PC-3 (cell line): ENCODE measurements at regions not wholly inside any gene's neighbourhood (a gene's known extent, or its start where the extent isn't known, plus 50 kb on each side); places are given as distances from the start of the nearest gene placed in this dataset.

Experiments used
- ATAC-seq: fragments of 200-7000 bp; cut with Tn5 transposase; 2 replicates; pipeline ENCODE4 v1.9.1; 2020; ENCODE audit warnings: mild to moderate bottlenecking, moderate library complexity
- BruUV-seq: library from RNA; stranded (reverse); fragments of 400-500 nt; replicated peaks from 2 replicates; lab custom pipeline; 2021; lab: Mats Ljungman, UMichigan
- CTCF ChIA-PET: fragments of 300-600 bp; sonication (Branson Sonifier 250); formaldehyde crosslinking; loops from one replicate; lab custom pipeline; 2022; ENCODE audit warnings: antibody characterized with exemption; lab: Charles Lee
- POLR2A ChIA-PET: fragments of 300-600 bp; sonication (Branson Sonifier 250); formaldehyde crosslinking; loops from one replicate; lab custom pipeline; 2022; ENCODE audit warnings: antibody characterized with exemption; ENCODE audit not compliant: unreplicated experiment; lab: Charles Lee
- DNase-seq: peaks from one replicate; pipeline ENCODE4 v3.0.0-alpha.2; 2015
- H2AFZ ChIP-seq: fragments of 300-600 bp; sonication (generic); 2 replicates; pipeline ENCODE4 v1.6.0; 2016; ENCODE audit warnings: antibody characterized with exemption, low read length
- H3F3A ChIP-seq: fragments of 300-600 bp; sonication (generic); one replicate; pipeline ENCODE4 v1.6.0; 2017; ENCODE audit warnings: antibody characterized with exemption, low read length, control low read depth, mild to moderate bottlenecking; ENCODE audit not compliant: unreplicated experiment
- H3K27ac ChIP-seq: fragments of 300-600 bp; sonication (generic); 2 replicates; pipeline ENCODE4 v1.5.1; 2016; ENCODE audit warnings: mild to moderate bottlenecking, low read length
- H3K27me3 ChIP-seq: fragments of 300-600 bp; sonication (generic); 2 replicates; pipeline ENCODE4 v1.6.1; 2016; ENCODE audit warnings: low read length, mixed read lengths
- H3K36me3 ChIP-seq: fragments of 300-600 bp; sonication (generic); 2 replicates; pipeline ENCODE4 v1.6.1; 2016; ENCODE audit warnings: low read depth, mixed run types, low read length, mixed read lengths
- H3K4me1 ChIP-seq: fragments of 300-600 bp; sonication (generic); 2 replicates; pipeline ENCODE4 v1.5.1; 2016; ENCODE audit warnings: low read length; ENCODE audit not compliant: insufficient read depth
- H3K4me2 ChIP-seq: fragments of 300-600 bp; sonication (generic); 2 replicates; pipeline ENCODE4 v1.6.0; 2016; ENCODE audit warnings: low read length
- H3K4me3 ChIP-seq: fragments of 300-600 bp; sonication (generic); 2 replicates; pipeline ENCODE4 v1.5.1; 2016; ENCODE audit warnings: mild to moderate bottlenecking, low read length, mixed read lengths
- H3K79me2 ChIP-seq: fragments of 300-600 bp; sonication (generic); 2 replicates; pipeline ENCODE4 v1.6.1; 2017; ENCODE audit warnings: low read length, mixed read lengths
- H3K9ac ChIP-seq: fragments of 300-600 bp; sonication (generic); 2 replicates; pipeline ENCODE4 v1.6.0; 2016; ENCODE audit warnings: mild to moderate bottlenecking, low read length
- H3K9me2 ChIP-seq: fragments of 300-600 bp; sonication (generic); replicated peaks from 2 replicates; pipeline ENCODE4 v1.6.1; 2016; ENCODE audit warnings: mixed run types, low read length, mixed read lengths
- H3K9me3 ChIP-seq: fragments of 300-600 bp; sonication (generic); 2 replicates; pipeline ENCODE4 v1.6.1; 2016; ENCODE audit warnings: low read length, mixed read lengths
- H4K20me1 ChIP-seq: fragments of 300-600 bp; sonication (generic); 2 replicates; pipeline ENCODE4 v1.6.1; 2016; ENCODE audit warnings: low read length, mixed read lengths
- EZH2 ChIP-seq: fragments of 300-600 bp; sonication (generic); IDR thresholded peaks from one replicate; pipeline ENCODE4 v1.6.1; 2017; ENCODE audit warnings: antibody characterized with exemption, mild to moderate bottlenecking, low read length; ENCODE audit not compliant: unreplicated experiment
- EZH2phosphoT487 ChIP-seq: fragments of 300-600 bp; sonication (generic); IDR thresholded peaks from 2 replicates; pipeline ENCODE4 v1.6.1; 2018; ENCODE audit warnings: mild to moderate bottlenecking, antibody characterized with exemption, low read length, borderline replicate concordance
- intact Hi-C: fragments of 100-400 bp; cut with micrococcal nuclease; formaldehyde crosslinking; loops from 2 replicates; pipeline ENCODE4 v1.9.0; 2023
- TF ChIP-seq, protein P1 (sequence below): fragments of 300-600 bp; sonication (generic); conservative IDR thresholded peaks from 2 replicates; pipeline ENCODE4 v1.5.1; 2017; ENCODE audit warnings: antibody characterized with exemption, low read depth, mild to moderate bottlenecking, low read length

DNA sequence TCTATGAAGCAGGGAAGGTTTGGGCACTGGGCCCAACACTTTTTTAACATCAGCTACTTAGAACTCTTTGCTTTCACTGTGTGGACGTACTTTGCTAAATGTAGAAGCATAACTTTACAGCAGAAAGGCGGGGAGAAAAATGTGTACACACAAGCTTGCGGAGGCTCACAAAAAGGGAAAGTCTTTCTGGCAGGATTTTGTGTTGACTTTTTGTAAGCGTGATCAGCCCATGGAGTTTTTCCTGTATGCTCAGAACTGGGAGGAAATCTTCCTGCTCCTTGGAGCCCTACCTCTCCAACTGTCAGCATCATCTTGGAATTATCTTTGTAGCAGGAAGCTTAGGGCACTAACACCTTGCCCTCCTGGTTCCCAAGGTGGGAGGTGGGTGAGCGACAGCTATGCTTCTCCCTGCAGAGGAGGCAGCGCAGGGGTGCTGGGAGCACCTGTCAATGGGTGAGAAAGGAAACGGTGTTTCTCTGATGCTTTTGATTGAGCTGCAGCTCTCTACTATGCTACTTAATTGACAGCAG lies 321.9 kb downstream of the GADD45G start:
- CTCF ChIA-PET, result no interaction called here
- BruUV-seq, result no TSS peak
- POLR2A ChIA-PET, result no interaction called here

DNA sequence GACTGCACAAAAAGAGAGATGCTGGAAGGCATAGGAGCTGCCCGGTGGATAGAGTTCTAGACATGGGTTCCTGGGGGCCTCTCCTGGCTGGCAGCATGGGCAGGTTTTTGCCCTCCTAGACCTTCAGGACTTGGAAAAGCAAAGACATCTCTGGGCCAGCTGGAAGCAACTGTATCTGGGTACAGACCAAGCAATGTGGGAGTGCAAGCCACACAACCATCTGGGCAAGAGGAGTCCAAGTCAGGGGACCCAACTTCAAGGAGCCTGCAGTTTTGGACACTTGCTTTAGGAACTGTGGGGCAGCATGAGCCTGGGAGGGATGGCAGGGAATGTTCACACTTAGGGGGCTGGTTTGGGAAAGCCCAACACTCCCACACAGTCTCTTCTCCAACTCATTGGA lies 323.3 kb downstream of the GADD45G start:
- H3K4me3 ChIP-seq, result no peak overlapping the region
- ChIA-PET CTCF (no interaction called here), POLR2A (no interaction called here)
- no peak for ATAC-seq
- no peaks in the 10 kb centered on the region for H3K36me3 ChIP-seq
- no peak overlapping the region for H3K9ac ChIP-seq
- H4K20me1 ChIP-seq, result no peaks in the 10 kb centered on the region
- no peak for DNase-seq
- H3K4me2 ChIP-seq, result no peak overlapping the region
- H2AFZ ChIP-seq, result no peak overlapping the region
- TF ChIP-seq EZH2, result no peak
- H3K27me3 ChIP-seq, result no peaks in the 10 kb centered on the region
- intact Hi-C loops, result no loop called here
- BruUV-seq, result no TSS peak
- no peaks in the 10 kb centered on the region for H3K79me2 ChIP-seq
- no peak overlapping the region for H3K27ac ChIP-seq
- H3K4me1 ChIP-seq, result no peaks in the 10 kb centered on the region
- H3F3A ChIP-seq, result no peaks in the 10 kb centered on the region
- H3K9me2 ChIP-seq, result no peaks in the 10 kb centered on the region
- no peaks in the 10 kb centered on the region for H3K9me3 ChIP-seq

More for the DNA sequence above, 321.9 kb downstream of the GADD45G start:
- Histone ChIP-seq H3F3A (no peaks in the 10 kb centered on the region), H4K20me1 (no peaks in the 10 kb centered on the region), H3K27ac (no peak overlapping the region), H3K27me3 (no peaks in the 10 kb centered on the region), H3K36me3 (no peaks in the 10 kb centered on the region), H3K4me3 (no peak overlapping the region), H2AFZ (no peak overlapping the region), H3K4me1 (no peaks in the 10 kb centered on the region), H3K9me2 (no peaks in the 10 kb centered on the region), H3K9me3 (no peaks in the 10 kb centered on the region), H3K9ac (no peak overlapping the region), H3K4me2 (no peak overlapping the region), H3K79me2 (no peaks in the 10 kb centered on the region)
- DNase-seq, result no peak
- intact Hi-C loops, result no loop called here
- TF ChIP-seq, protein P1, sequence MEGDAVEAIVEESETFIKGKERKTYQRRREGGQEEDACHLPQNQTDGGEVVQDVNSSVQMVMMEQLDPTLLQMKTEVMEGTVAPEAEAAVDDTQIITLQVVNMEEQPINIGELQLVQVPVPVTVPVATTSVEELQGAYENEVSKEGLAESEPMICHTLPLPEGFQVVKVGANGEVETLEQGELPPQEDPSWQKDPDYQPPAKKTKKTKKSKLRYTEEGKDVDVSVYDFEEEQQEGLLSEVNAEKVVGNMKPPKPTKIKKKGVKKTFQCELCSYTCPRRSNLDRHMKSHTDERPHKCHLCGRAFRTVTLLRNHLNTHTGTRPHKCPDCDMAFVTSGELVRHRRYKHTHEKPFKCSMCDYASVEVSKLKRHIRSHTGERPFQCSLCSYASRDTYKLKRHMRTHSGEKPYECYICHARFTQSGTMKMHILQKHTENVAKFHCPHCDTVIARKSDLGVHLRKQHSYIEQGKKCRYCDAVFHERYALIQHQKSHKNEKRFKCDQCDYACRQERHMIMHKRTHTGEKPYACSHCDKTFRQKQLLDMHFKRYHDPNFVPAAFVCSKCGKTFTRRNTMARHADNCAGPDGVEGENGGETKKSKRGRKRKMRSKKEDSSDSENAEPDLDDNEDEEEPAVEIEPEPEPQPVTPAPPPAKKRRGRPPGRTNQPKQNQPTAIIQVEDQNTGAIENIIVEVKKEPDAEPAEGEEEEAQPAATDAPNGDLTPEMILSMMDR, result no peak
- TF ChIP-seq EZH2phosphoT487 (no peak), EZH2 (no peak)
- no peak for ATAC-seq

DNA sequence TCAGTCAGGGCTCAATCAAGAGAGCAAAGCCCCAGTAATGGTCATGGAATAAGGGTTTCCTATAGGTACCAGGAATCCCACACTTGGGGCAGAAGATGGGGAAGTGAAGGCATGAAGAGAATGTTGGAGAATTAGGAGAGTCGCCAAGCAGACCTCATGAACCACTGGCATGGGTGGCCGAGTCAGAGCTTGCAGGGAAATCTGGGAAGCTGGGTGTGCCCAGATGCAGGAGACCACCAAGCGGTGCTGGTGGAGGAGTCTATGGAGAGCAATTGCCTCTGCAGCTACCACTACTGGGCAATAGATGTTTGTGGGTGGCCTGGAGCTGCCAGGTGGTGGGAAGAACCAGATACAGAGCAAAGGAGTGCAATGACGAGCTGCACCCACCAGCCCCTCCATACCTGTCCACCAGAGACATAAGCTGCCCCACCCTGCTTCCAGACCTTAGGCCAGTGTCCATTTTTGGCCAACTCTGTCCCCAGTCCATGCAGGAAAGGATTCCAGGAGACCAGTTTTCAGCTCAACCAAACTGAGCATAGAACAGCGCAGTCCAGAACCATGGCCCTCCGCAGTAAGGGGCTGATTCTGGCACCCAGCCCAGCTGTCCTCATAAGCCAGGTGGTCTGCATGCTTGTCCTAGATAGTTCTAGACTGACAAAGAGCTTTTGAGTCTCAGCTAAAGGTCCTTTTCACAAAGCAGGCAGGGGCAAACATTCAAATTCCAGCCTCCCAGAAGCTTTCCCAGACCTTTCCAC lies 323.9 kb downstream of the GADD45G start:
- POLR2A ChIA-PET, result no interaction called here
- CTCF ChIA-PET, result no interaction called here
- Histone ChIP-seq H3K27me3 (no peaks in the 10 kb centered on the region), H3K9me2 (no peaks in the 10 kb centered on the region), H4K20me1 (no peaks in the 10 kb centered on the region), H3K36me3 (no peaks in the 10 kb centered on the region), H3K4me2 (no peak overlapping the region), H3K9me3 (no peaks in the 10 kb centered on the region), H3K9ac (no peak overlapping the region), H3F3A (no peaks in the 10 kb centered on the region), H3K4me3 (no peak overlapping the region), H3K79me2 (no peaks in the 10 kb centered on the region), H3K27ac (no peak overlapping the region), H2AFZ (no peak overlapping the region), H3K4me1 (no peaks in the 10 kb centered on the region)
- TF ChIP-seq EZH2, result no peak
- TF ChIP-seq EZH2phosphoT487, result no peak
- TF ChIP-seq, protein P1, result no peak
- intact Hi-C loops, result no loop called here
- BruUV-seq, result no TSS peak
- DNase-seq, result no peak
- no peak for ATAC-seq
